ENCODE measurements at regions not wholly inside any gene's neighbourhood (a gene's known extent, or its start where the extent isn't known, plus 50 kb on each side); places are given as distances from the start of the nearest gene placed in this dataset.

DNA sequence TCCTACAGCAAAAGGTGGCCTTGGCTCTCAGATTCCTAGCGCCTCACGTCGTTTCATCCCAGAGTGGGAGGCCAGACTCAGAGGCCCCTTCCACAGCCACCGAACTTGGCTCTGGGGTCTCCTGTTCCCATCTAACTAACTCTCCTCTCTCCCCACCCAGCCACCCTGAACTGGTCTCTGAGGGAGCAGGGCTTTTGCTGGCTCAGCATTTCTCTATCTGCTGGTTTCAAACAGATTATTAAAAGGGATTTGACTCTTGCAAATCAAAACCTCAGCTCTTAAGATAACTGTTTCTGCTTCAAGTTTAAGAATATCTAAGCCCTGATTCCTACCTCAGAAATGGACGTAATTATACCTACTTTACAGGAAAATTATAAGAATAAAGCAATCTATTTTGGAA, 91.0 kb upstream of the ATP1B1 start:
- Histone ChIP-seq H3K4me3 (ENCODE audit: low read depth in 1 of 2, low read length in 2 of 2) (no peak overlapping the region), H3K27ac (ENCODE audit: low read length) (no peak overlapping the region), H3K36me3 (ENCODE audit: insufficient read depth, low read length) (no peaks in the 10 kb centered on the region), H3K9me3 (ENCODE audit: insufficient read depth, low read length, severe bottlenecking) (no peaks in the 10 kb centered on the region), H3K27me3 (ENCODE audit: insufficient read depth, low read length, poor library complexity) (no peaks in the 10 kb centered on the region), H2AFZ (ENCODE audit: low read depth, low read length) (no peak overlapping the region), H4K20me1 (ENCODE audit: insufficient read depth, low read length) (no peaks in the 10 kb centered on the region), H3K4me2 (ENCODE audit: insufficient read depth, low read length) (no peak overlapping the region), H3K9ac (ENCODE audit: low read depth, low read length) (no peak overlapping the region), H3K79me2 (ENCODE audit: insufficient read depth, low read length) (no peaks in the 10 kb centered on the region), H3K4me1 (ENCODE audit: insufficient read depth, low read length) (no peaks in the 10 kb centered on the region)
- ATAC-seq (ENCODE audit: insufficient read depth, low read depth) (no peak), DNase-seq (no peak)
- TF ChIP-seq CTCF (IDR thresholded peaks at IDR 0.05; ENCODE audit: borderline replicate concordance, extremely low read depth, low read length, poor library complexity, severe bottlenecking) (no peak), EZH2 (IDR thresholded peaks at IDR 0.05; ENCODE audit: borderline replicate concordance, low read depth, low read length, severe bottlenecking) (no peak)

- no peaks in the 10 kb centered on the region for H3K27me3 ChIP-seq (ENCODE audit: insufficient read depth, low read length, poor library complexity)
- H3K36me3 ChIP-seq (ENCODE audit: insufficient read depth, low read length): no peaks in the 10 kb centered on the region
- H3K4me1 ChIP-seq (ENCODE audit: insufficient read depth, low read length): no peaks in the 10 kb centered on the region
- no peak overlapping the region for H2AFZ ChIP-seq (ENCODE audit: low read depth, low read length)
- H3K9ac ChIP-seq (ENCODE audit: low read depth, low read length): no peak overlapping the region
- no peak overlapping the region for H3K4me3 ChIP-seq (ENCODE audit: low read depth in 1 of 2, low read length in 2 of 2)
- DNase-seq (no peak), ATAC-seq (ENCODE audit: insufficient read depth, low read depth) (no peak)
- H3K4me2 ChIP-seq (ENCODE audit: insufficient read depth, low read length): no peak overlapping the region
- no peaks in the 10 kb centered on the region for H4K20me1 ChIP-seq (ENCODE audit: insufficient read depth, low read length)
- TF ChIP-seq EZH2 (IDR thresholded peaks at IDR 0.05; ENCODE audit: borderline replicate concordance, low read depth, low read length, severe bottlenecking) (no peak), CTCF (IDR thresholded peaks at IDR 0.05; ENCODE audit: borderline replicate concordance, extremely low read depth, low read length, poor library complexity, severe bottlenecking) (no peak)
- no peaks in the 10 kb centered on the region for H3K9me3 ChIP-seq (ENCODE audit: insufficient read depth, low read length, severe bottlenecking)
- no peak overlapping the region for H3K27ac ChIP-seq (ENCODE audit: low read length)
- H3K79me2 ChIP-seq (ENCODE audit: insufficient read depth, low read length): no peaks in the 10 kb centered on the region
These were observed 87.7 kb upstream of the ATP1B1 start for GRCh38 chr1:169018751-169019150.

DNA sequence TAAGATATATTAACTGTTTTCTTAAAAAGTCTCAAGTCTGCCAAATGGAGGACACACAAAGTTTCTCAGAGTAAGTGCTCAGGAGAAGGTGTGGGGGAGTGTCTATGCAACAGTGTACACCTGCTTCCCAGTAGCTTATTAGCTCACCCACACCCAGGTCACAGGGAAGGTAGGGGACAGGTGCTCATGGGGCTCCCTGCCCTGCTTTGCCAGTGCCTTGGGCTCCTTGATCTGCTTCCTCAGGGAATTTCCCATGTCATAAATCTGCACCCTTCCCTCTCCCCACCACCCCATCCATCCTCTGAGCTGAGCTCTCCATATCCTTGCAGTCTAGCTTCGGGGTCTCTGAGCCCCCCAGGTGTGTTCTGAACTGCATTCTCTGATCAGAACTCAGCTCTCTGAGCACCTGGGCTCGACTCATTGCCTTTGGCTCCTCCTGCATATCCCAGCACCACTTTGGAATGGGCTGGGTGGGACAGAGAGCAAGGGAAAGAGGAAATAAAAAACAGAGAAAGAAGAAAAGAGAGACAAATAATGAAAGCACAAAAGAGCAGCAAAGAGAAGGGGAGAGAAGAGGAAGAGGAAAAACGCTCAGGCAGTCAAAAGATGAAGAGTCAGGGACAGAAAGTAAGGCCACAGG, 87.0 kb upstream of the ATP1B1 start:
- Histone ChIP-seq H2AFZ (ENCODE audit: low read depth, low read length) (no peak overlapping the region), H3K4me1 (ENCODE audit: insufficient read depth, low read length) (no peaks in the 10 kb centered on the region), H3K27ac (ENCODE audit: low read length) (no peak overlapping the region), H3K9ac (ENCODE audit: low read depth, low read length) (no peak overlapping the region), H3K36me3 (ENCODE audit: insufficient read depth, low read length) (no peaks in the 10 kb centered on the region), H3K79me2 (ENCODE audit: insufficient read depth, low read length) (no peaks in the 10 kb centered on the region), H3K9me3 (ENCODE audit: insufficient read depth, low read length, severe bottlenecking) (no peaks in the 10 kb centered on the region), H4K20me1 (ENCODE audit: insufficient read depth, low read length) (no peaks in the 10 kb centered on the region), H3K4me3 (ENCODE audit: low read depth in 1 of 2, low read length in 2 of 2) (no peak overlapping the region), H3K4me2 (ENCODE audit: insufficient read depth, low read length) (no peak overlapping the region), H3K27me3 (ENCODE audit: insufficient read depth, low read length, poor library complexity) (no peaks in the 10 kb centered on the region)
- DNase-seq (no peak), ATAC-seq (ENCODE audit: insufficient read depth, low read depth) (no peak)
- no peak for TF ChIP-seq CTCF (IDR thresholded peaks at IDR 0.05; ENCODE audit: borderline replicate concordance, extremely low read depth, low read length, poor library complexity, severe bottlenecking)
- TF ChIP-seq EZH2 (IDR thresholded peaks at IDR 0.05; ENCODE audit: borderline replicate concordance, low read depth, low read length, severe bottlenecking): no peak
